HepG2 (cell line): ENCODE measurements at regions not wholly inside any gene's neighbourhood (a gene's known extent, or its start where the extent isn't known, plus 50 kb on each side); places are given as distances from the start of the nearest gene placed in this dataset.
"Not testable (repeated sequence)": the region's sequence is repeated elsewhere in the genome, so short reads cannot be mapped to it uniquely, and the experiment has no call there.

Experiments
- ELF1 ChIP-seq: sonication (generic); formaldehyde crosslinking; IDR thresholded peaks from 2 replicates; pipeline ENCODE4 v1.4.0; 2020; ENCODE audit warnings: missing genetic modification reagents
- NFYB ChIP-seq: sonication (generic); formaldehyde crosslinking; IDR thresholded peaks from 2 replicates; pipeline ENCODE4 v1.4.0; 2020; ENCODE audit warnings: missing genetic modification reagents
- ZNF451 ChIP-seq: sonication (generic); formaldehyde crosslinking; IDR thresholded peaks from 2 replicates; pipeline ENCODE4 v1.5.0; 2020; ENCODE audit warnings: mild to moderate bottlenecking, missing genetic modification reagents
- ZNF780A ChIP-seq: sonication (generic); formaldehyde crosslinking; IDR thresholded peaks from 2 replicates; pipeline ENCODE4 v1.8.0; 2022; ENCODE audit warnings: mild to moderate bottlenecking, missing genetic modification reagents, moderate library complexity
- TF ChIP-seq, protein P1 (sequence below): sonication (generic); formaldehyde crosslinking; IDR thresholded peaks from 2 replicates; pipeline ENCODE4 v1.5.0; 2020; ENCODE audit warnings: mild to moderate bottlenecking, missing genetic modification reagents, moderate library complexity

DNA sequence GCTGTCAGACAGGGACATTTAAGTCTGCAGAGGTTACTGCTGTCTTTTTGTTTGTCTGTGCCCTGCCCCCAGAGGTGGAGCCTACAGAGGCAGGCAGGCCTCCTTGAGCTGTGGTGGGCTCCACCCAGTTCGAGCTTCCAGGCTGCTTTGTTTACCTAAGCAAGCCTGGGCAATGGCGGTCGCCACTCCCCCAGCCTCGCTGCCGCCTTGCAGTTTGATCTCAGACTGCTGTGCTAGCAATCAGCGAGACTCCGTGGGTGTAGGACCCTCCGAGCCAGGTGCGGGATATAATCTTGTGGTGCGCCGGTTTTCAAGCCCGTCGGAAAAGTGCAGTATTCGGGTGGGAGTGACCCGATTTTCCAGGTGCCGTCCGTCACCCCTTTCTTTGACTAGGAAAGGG lies 468.5 kb upstream of the TLE4 start:
- TF ChIP-seq NFYB, ZNF451, ZNF780A, ELF1 (CRISPR knock-in tag): not testable (repeated sequence)
- TF ChIP-seq, protein P1, sequence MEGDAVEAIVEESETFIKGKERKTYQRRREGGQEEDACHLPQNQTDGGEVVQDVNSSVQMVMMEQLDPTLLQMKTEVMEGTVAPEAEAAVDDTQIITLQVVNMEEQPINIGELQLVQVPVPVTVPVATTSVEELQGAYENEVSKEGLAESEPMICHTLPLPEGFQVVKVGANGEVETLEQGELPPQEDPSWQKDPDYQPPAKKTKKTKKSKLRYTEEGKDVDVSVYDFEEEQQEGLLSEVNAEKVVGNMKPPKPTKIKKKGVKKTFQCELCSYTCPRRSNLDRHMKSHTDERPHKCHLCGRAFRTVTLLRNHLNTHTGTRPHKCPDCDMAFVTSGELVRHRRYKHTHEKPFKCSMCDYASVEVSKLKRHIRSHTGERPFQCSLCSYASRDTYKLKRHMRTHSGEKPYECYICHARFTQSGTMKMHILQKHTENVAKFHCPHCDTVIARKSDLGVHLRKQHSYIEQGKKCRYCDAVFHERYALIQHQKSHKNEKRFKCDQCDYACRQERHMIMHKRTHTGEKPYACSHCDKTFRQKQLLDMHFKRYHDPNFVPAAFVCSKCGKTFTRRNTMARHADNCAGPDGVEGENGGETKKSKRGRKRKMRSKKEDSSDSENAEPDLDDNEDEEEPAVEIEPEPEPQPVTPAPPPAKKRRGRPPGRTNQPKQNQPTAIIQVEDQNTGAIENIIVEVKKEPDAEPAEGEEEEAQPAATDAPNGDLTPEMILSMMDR, result not testable (repeated sequence)
